Naive thymus-derived CD4-positive, alpha-beta T cell (primary cell): ENCODE measurements at regions not wholly inside any gene's neighbourhood (a gene's known extent, or its start where the extent isn't known, plus 50 kb on each side); places are given as distances from the start of the nearest gene placed in this dataset.

Source experiments
- ATAC-seq: fragments of 150-1000 bp; cut with Tn5 transposase; 2 replicates; pipeline ENCODE4 v1.10.0; 2021; ENCODE audit warnings: mild to moderate bottlenecking, moderate library complexity
- CTCF ChIA-PET: fragments of 350-600 bp; sonication (Branson Sonifier 250); formaldehyde crosslinking; loops from one replicate; lab custom pipeline; 2021; ENCODE audit warnings: antibody characterized with exemption; lab: Charles Lee
- POLR2A ChIA-PET: fragments of 350-600 bp; sonication (Branson Sonifier 250); formaldehyde crosslinking; loops from one replicate; lab custom pipeline; 2021; ENCODE audit warnings: antibody characterized with exemption, inconsistent platforms; lab: Charles Lee
- DNase-seq, 9 donors: peaks; one replicate each; pipeline versions ENCODE4 v3.0.0 to v3.0.0-alpha.2; 2020 to 2022; ENCODE audit warnings: mixed read lengths in 1 of 9
- H3K27ac ChIP-seq: one replicate; pipeline ENCODE4 v1.7.0; 2013; ENCODE audit warnings: mild to moderate bottlenecking, low read depth, low read length, moderate library complexity
- H3K27me3 ChIP-seq, 2 donors: one replicate each; pipeline ENCODE4 v1.7.0; 2013; ENCODE audit warnings: low read length in 2 of 2, mild to moderate bottlenecking in 2 of 2, moderate library complexity in 2 of 2; ENCODE audit not compliant: control insufficient read depth in 2 of 2, insufficient read depth in 2 of 2
- H3K36me3 ChIP-seq, 3 experiments: 1 replicate in 2 of 3; 2 replicates in 1 of 3; pipeline ENCODE4 v1.7.0; 2013; ENCODE audit warnings: low read length in 3 of 3, mild to moderate bottlenecking in 3 of 3, moderate library complexity in 1 of 3; ENCODE audit not compliant: insufficient read depth in 3 of 3, control insufficient read depth in 2 of 3
- H3K4me1 ChIP-seq, 2 donors: one replicate each; pipeline ENCODE4 v1.7.0; 2013; ENCODE audit warnings: low read length in 2 of 2, mild to moderate bottlenecking in 2 of 2, moderate library complexity in 1 of 2; ENCODE audit not compliant: control insufficient read depth in 2 of 2, insufficient read depth in 2 of 2
- H3K4me3 ChIP-seq: 2 replicates; pipeline ENCODE4 v1.7.0; 2013; ENCODE audit warnings: mild to moderate bottlenecking, low read length
- H3K9me3 ChIP-seq, 3 experiments: 1 replicate in 2 of 3; 2 replicates in 1 of 3; pipeline ENCODE4 v1.7.0; 2013; ENCODE audit warnings: low read length in 3 of 3; ENCODE audit not compliant: control insufficient read depth in 2 of 3
- H3K27ac Mint-ChIP-seq, 9 donors: one replicate each; pipeline ENCODE4 v1.8.0; 2020 to 2022; ENCODE audit warnings: mixed read lengths in 9 of 9, mild to moderate bottlenecking in 8 of 9, moderate library complexity in 5 of 9, inconsistent platforms in 2 of 9
- H3K27me3 Mint-ChIP-seq, 5 donors: one replicate each; pipeline ENCODE4 v1.8.0; 2021 to 2022; ENCODE audit warnings: mixed read lengths in 5 of 5, mild to moderate bottlenecking in 1 of 5
- H3K36me3 Mint-ChIP-seq, 5 donors: one replicate each; pipeline ENCODE4 v1.8.0; 2020 to 2022; ENCODE audit warnings: mixed read lengths in 5 of 5, mild to moderate bottlenecking in 3 of 5, inconsistent platforms in 1 of 5
- H3K4me1 Mint-ChIP-seq, 7 donors: one replicate each; pipeline ENCODE4 v1.8.0; 2020 to 2022; ENCODE audit warnings: mixed read lengths in 7 of 7, mild to moderate bottlenecking in 3 of 7, inconsistent platforms in 1 of 7
- H3K4me3 Mint-ChIP-seq, 10 donors: one replicate each; pipeline ENCODE4 v1.8.0; 2020 to 2022; ENCODE audit warnings: mild to moderate bottlenecking in 10 of 10, mixed read lengths in 10 of 10, moderate library complexity in 6 of 10, inconsistent platforms in 2 of 10
- H3K9me3 Mint-ChIP-seq, 11 donors: one replicate each; pipeline ENCODE4 v1.8.0; 2020 to 2022; ENCODE audit warnings: mixed read lengths in 11 of 11, mild to moderate bottlenecking in 4 of 11, inconsistent platforms in 1 of 11, moderate library complexity in 1 of 11
- intact Hi-C, 2 donors: fragments of 100-400 bp; cut with micrococcal nuclease; formaldehyde crosslinking; loops; one replicate each; pipeline ENCODE4 v1.15.1; 2023

DNA sequence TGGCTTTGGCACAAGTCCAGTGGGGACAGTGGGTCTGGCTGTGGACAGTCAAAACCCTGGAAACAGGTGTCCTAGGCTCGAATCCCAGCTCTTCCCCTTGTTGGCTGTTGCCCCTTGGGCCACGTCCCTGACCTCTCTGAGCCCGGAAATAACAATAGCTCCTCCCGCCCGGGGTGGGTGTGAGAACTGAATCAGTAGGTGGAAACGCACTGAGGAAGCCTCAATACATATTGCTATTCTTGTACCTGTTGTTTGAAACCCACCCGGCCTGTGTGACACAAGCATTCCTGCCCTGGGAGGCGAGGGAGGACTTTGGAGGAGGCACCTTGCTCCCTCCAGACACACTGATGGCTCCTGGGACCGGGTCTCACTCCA lies 134.1 kb downstream of the OLFM1 start:
- peaks cover 0 to 21% (median 17%) of the 10 kb centered on the region in 5 donors for H3K27me3 Mint-ChIP-seq
- no peak overlapping the region for H3K4me3 ChIP-seq
- no peaks in the 10 kb centered on the region for H3K36me3 ChIP-seq
- H3K9me3 Mint-ChIP-seq: peaks cover 0 to 1% (median 0%) of the 10 kb centered on the region in 11 donors
- no peak for ATAC-seq
- H3K4me1 ChIP-seq: no peaks in the 10 kb centered on the region
- DNase-seq: no peak
- POLR2A ChIA-PET: no interaction called here
- H3K27ac Mint-ChIP-seq: no peak overlapping the region
- no peaks in the 10 kb centered on the region for H3K9me3 ChIP-seq
- intact Hi-C loops: no loop called here
- no peaks in the 10 kb centered on the region for H3K4me1 Mint-ChIP-seq
- H3K36me3 Mint-ChIP-seq: no peaks in the 10 kb centered on the region
- CTCF ChIA-PET: no interaction called here
- H3K27me3 ChIP-seq: no peaks in the 10 kb centered on the region
- H3K4me3 Mint-ChIP-seq: no peak overlapping the region
- H3K27ac ChIP-seq: no peak overlapping the region

- no peaks in the 10 kb centered on the region for H3K9me3 Mint-ChIP-seq
- POLR2A ChIA-PET: no interaction called here
- CTCF ChIA-PET: no interaction called here
- no peaks in the 10 kb centered on the region for H3K4me1 Mint-ChIP-seq
- ATAC-seq: no peak
- no peaks in the 10 kb centered on the region for H3K4me1 ChIP-seq
- no peak overlapping the region for H3K4me3 Mint-ChIP-seq
- DNase-seq: no peak
- H3K36me3 ChIP-seq: no peaks in the 10 kb centered on the region
- no peaks in the 10 kb centered on the region for H3K27me3 ChIP-seq
- intact Hi-C loops: no loop called here
- no peak overlapping the region for H3K27ac ChIP-seq
- H3K36me3 Mint-ChIP-seq: no peaks in the 10 kb centered on the region
- no peaks in the 10 kb centered on the region for H3K9me3 ChIP-seq
- peaks cover 0 to 16% (median 11%) of the 10 kb centered on the region in 5 donors for H3K27me3 Mint-ChIP-seq
- no peak overlapping the region for H3K4me3 ChIP-seq
- H3K27ac Mint-ChIP-seq: no peak overlapping the region
These were observed 134.6 kb downstream of the OLFM1 start for GRCh38 chr9:135221951-135222631.

DNA sequence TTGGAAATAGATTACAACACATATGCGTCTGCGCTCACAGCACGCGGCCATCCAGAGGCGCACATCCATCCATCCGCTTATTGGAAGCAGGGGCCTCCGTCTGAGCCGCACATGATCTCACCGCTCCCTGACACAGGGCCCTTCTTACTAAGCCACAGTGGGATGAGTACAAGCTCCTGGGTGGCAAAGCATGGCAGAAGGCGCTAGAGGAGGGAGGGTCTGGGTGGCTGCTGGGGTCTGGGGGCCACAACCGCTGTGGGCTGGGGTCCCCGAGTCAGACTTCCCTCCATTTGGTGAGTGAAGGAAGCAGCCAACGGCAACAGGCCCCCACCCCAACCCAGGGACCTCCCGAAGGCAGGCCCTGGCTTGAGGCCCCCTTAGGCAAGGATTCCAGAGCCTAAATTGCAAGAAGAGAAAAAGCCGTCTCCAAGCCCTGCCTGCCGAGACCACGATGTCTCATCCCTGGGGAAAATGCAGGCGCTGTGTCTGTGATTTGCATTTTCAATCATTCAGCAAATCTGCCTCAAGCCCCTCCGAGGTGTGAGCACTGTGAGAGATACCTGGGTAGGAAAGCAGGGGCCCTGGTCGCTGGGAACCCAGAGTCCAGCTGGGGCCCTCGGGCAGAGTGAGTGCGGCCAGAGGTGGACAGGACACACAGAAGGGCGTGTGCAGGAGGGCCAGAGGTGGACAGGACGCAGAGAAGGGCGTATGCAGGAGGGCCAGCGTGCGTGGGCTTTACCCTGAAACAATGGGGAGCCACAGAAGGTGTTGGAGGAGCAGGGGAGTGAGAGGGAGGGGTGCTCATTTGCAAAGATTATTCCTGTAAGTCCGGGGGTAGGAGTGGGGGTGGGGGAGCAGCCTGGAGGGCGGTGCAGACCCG lies 135.7 kb downstream of the OLFM1 start:
- Histone ChIP-seq H3K9me3 (no peaks in the 10 kb centered on the region), H3K36me3 (no peaks in the 10 kb centered on the region), H3K4me3 (no peak overlapping the region), H3K27me3 (no peaks in the 10 kb centered on the region), H3K27ac (no peak overlapping the region), H3K4me1 (no peaks in the 10 kb centered on the region)
- DNase-seq (no peak), ATAC-seq (no peak)
- CTCF ChIA-PET: no interaction called here
- Mint-ChIP-seq H3K27ac (no peak overlapping the region), H3K36me3 (no peaks in the 10 kb centered on the region), H3K9me3 (no peaks in the 10 kb centered on the region), H3K4me1 (no peaks in the 10 kb centered on the region), H3K27me3 (peaks cover 0 to 19% (median 1%) of the 10 kb centered on the region in 5 donors), H3K4me3 (no peak overlapping the region)
- POLR2A ChIA-PET: no interaction called here
- intact Hi-C loops: no loop called here

GRCh38 chr9:135223831-135224230 lies 136.4 kb downstream of the OLFM1 start:
- intact Hi-C loops: no loop called here
- H3K9me3 ChIP-seq: no peaks in the 10 kb centered on the region

DNA sequence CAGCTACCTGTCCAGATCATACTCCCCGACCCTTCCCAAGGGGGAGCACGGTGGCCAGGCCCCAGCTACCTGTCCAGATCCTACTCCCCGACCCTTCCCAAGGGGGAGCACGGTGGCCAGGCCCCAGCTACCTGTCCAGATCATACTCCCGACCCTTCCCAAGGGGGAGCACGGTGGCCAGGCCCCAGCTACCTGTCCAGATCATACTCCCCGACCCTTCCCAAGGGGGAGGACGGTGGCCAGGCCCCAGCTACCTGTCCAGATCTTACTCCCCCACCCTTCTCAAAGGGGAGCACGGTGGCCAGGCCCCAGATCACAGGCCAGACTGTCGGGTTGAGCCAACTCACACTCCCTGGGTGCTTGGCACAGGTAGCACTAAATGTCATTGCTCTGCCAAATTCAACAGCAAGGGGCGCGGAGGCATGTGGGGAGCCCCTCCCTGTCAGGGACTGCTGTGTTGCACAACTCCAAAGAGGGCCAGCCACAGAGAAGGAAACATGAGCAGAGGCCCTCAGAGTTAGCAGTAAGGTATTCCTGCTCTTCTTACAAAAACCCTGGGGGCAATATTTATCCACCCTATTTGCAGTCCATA lies 136.9 kb downstream of the OLFM1 start:
- intact Hi-C loops: no loop called here
- POLR2A ChIA-PET: no interaction called here
- peaks cover 0 to 13% (median 0%) of the 10 kb centered on the region in 5 donors for H3K27me3 Mint-ChIP-seq
- DNase-seq: no peak
- no peaks in the 10 kb centered on the region for H3K36me3 Mint-ChIP-seq
- no peaks in the 10 kb centered on the region for H3K4me1 Mint-ChIP-seq
- CTCF ChIA-PET: no interaction called here
- no peak overlapping the region for H3K27ac Mint-ChIP-seq
- no peak overlapping the region for H3K4me3 ChIP-seq
- no peaks in the 10 kb centered on the region for H3K4me1 ChIP-seq
- H3K27ac ChIP-seq: no peak overlapping the region
- no peaks in the 10 kb centered on the region for H3K36me3 ChIP-seq
- ATAC-seq: no peak
- H3K9me3 ChIP-seq: no peaks in the 10 kb centered on the region
- H3K27me3 ChIP-seq: no peaks in the 10 kb centered on the region
- no peak overlapping the region for H3K4me3 Mint-ChIP-seq
- no peaks in the 10 kb centered on the region for H3K9me3 Mint-ChIP-seq

More at GRCh38 chr9:135223831-135224230, 136.4 kb downstream of the OLFM1 start:
- Mint-ChIP-seq H3K4me3 (no peak overlapping the region), H3K9me3 (no peaks in the 10 kb centered on the region), H3K4me1 (no peaks in the 10 kb centered on the region), H3K27ac (no peak overlapping the region), H3K27me3 (peaks cover 0 to 13% (median 0%) of the 10 kb centered on the region in 5 donors), H3K36me3 (no peaks in the 10 kb centered on the region)
- ATAC-seq (no peak), DNase-seq (no peak)
- no peak overlapping the region for H3K27ac ChIP-seq
- CTCF ChIA-PET: no interaction called here
- H3K27me3 ChIP-seq: no peaks in the 10 kb centered on the region
- H3K4me1 ChIP-seq: no peaks in the 10 kb centered on the region
- no peak overlapping the region for H3K4me3 ChIP-seq
- POLR2A ChIA-PET: no interaction called here
- no peaks in the 10 kb centered on the region for H3K36me3 ChIP-seq

GRCh38 chr9:135224921-135225541 lies 137.6 kb downstream of the OLFM1 start:
- H3K9me3 ChIP-seq: no peaks in the 10 kb centered on the region
- Mint-ChIP-seq H3K4me3 (no peak overlapping the region), H3K27me3 (peaks cover 0 to 18% (median 0%) of the 10 kb centered on the region in 5 donors), H3K4me1 (no peaks in the 10 kb centered on the region), H3K9me3 (no peaks in the 10 kb centered on the region), H3K36me3 (no peaks in the 10 kb centered on the region), H3K27ac (no peak overlapping the region)
- POLR2A ChIA-PET: no interaction called here
- ATAC-seq (no peak), DNase-seq (no peak)
- CTCF ChIA-PET: no interaction called here
- H3K27me3 ChIP-seq: no peaks in the 10 kb centered on the region
- H3K4me1 ChIP-seq: no peaks in the 10 kb centered on the region
- no peak overlapping the region for H3K4me3 ChIP-seq
- intact Hi-C loops: no loop called here
- H3K27ac ChIP-seq: no peak overlapping the region
- no peaks in the 10 kb centered on the region for H3K36me3 ChIP-seq
